ENCODE measurements at regions not wholly inside any gene's neighbourhood (a gene's known extent, or its start where the extent isn't known, plus 50 kb on each side); places are given as distances from the start of the nearest gene placed in this dataset.

- Histone ChIP-seq H3K4me1 (ENCODE audit: control insufficient read depth in 2 of 2, insufficient read depth in 2 of 2, low read length in 2 of 2) (no peaks in the 10 kb centered on the region), H3K27ac (ENCODE audit: low read length in 2 of 2) (no peak overlapping the region), H3K36me3 (replicated peaks in 1 of 2; ENCODE audit: control extremely low read depth in 1 of 2, control insufficient read depth in 1 of 2, extremely low read depth in 1 of 2, insufficient read depth in 2 of 2, low read length in 1 of 2) (no peaks in the 10 kb centered on the region), H3K9ac (ENCODE audit: low read length) (no peak overlapping the region), H3K27me3 (replicated peaks in 1 of 4; ENCODE audit: control extremely low read depth in 1 of 4, control insufficient read depth in 3 of 4, insufficient read depth in 4 of 4, low read length in 3 of 4) (no peaks in the 10 kb centered on the region), H3K79me2 (ENCODE audit: control insufficient read depth, insufficient read depth, low read length) (no peaks in the 10 kb centered on the region), H3K4me3 (ENCODE audit: control extremely low read depth in 1 of 5, extremely low read depth in 1 of 5, insufficient read depth in 1 of 5, low read depth in 2 of 5, low read length in 4 of 5) (no peak overlapping the region), H3K4me2 (replicated peaks; ENCODE audit: low read depth, low read length, poor library complexity, severe bottlenecking) (no peak overlapping the region), H2AFZ (ENCODE audit: insufficient read depth, low read depth, low read length, poor library complexity, severe bottlenecking) (no peak overlapping the region), H3K9me3 (ENCODE audit: control extremely low read depth in 1 of 3, control insufficient read depth in 2 of 3, insufficient read depth in 1 of 3, low read length in 2 of 3) (no peaks in the 10 kb centered on the region), H4K20me1 (ENCODE audit: control insufficient read depth, insufficient read depth, low read length, poor library complexity, severe bottlenecking) (no peaks in the 10 kb centered on the region)
- 94% methylated on average over 6 of the region's 18 CpGs for WGBS (ENCODE audit: insufficient coverage)
- TF ChIP-seq EZH2 (IDR thresholded peaks at IDR 0.05; ENCODE audit: borderline replicate concordance, insufficient read depth, low read depth, low read length, poor library complexity, severe bottlenecking) (no peak), CTCF (IDR thresholded peaks at IDR 0.05) (no peak)
- DNase-seq (no peak), ATAC-seq (ENCODE audit: low read depth) (no peak)
- CTCF ChIA-PET, result no interaction called here
- POLR2A ChIA-PET, result no interaction called here
- intact Hi-C loops (cut with micrococcal nuclease), result no loop called here
- H3K4me3 Mint-ChIP-seq, result no peak overlapping the region
- H3K9me3 Mint-ChIP-seq (ENCODE audit: insufficient read depth), result no peaks in the 10 kb centered on the region
- H3K4me1 Mint-ChIP-seq, result no peaks in the 10 kb centered on the region
- peaks cover 22% of the 10 kb centered on the region for H3K27me3 Mint-ChIP-seq
- no peak overlapping the region for H3K27ac Mint-ChIP-seq
These were observed 677.7 kb downstream of the TMEM121 start for GRCh38 chr14:106204063-106204462.

GRCh38 chr14:106207316-106207715 is 680.9 kb downstream of the TMEM121 start:
- Mint-ChIP-seq H3K4me1 (no peaks in the 10 kb centered on the region), H3K4me3 (no peak overlapping the region), H3K27ac (no peak overlapping the region), H3K9me3 (ENCODE audit: insufficient read depth) (no peaks in the 10 kb centered on the region), H3K27me3 (peaks cover 18% of the 10 kb centered on the region)
- Histone ChIP-seq H3K27ac (ENCODE audit: low read length in 2 of 2) (no peak overlapping the region), H3K9me3 (ENCODE audit: control extremely low read depth in 1 of 3, control insufficient read depth in 2 of 3, insufficient read depth in 1 of 3, low read length in 2 of 3) (no peaks in the 10 kb centered on the region), H3K9ac (ENCODE audit: low read length) (no peak overlapping the region), H2AFZ (ENCODE audit: insufficient read depth, low read depth, low read length, poor library complexity, severe bottlenecking) (no peak overlapping the region), H3K36me3 (replicated peaks in 1 of 2; ENCODE audit: control extremely low read depth in 1 of 2, control insufficient read depth in 1 of 2, extremely low read depth in 1 of 2, insufficient read depth in 2 of 2, low read length in 1 of 2) (no peaks in the 10 kb centered on the region), H3K4me3 (ENCODE audit: control extremely low read depth in 1 of 5, extremely low read depth in 1 of 5, insufficient read depth in 1 of 5, low read depth in 2 of 5, low read length in 4 of 5) (no peak overlapping the region), H4K20me1 (ENCODE audit: control insufficient read depth, insufficient read depth, low read length, poor library complexity, severe bottlenecking) (no peaks in the 10 kb centered on the region), H3K79me2 (ENCODE audit: control insufficient read depth, insufficient read depth, low read length) (no peaks in the 10 kb centered on the region), H3K4me2 (replicated peaks; ENCODE audit: low read depth, low read length, poor library complexity, severe bottlenecking) (no peak overlapping the region), H3K27me3 (replicated peaks in 1 of 4; ENCODE audit: control extremely low read depth in 1 of 4, control insufficient read depth in 3 of 4, insufficient read depth in 4 of 4, low read length in 3 of 4) (no peaks in the 10 kb centered on the region), H3K4me1 (ENCODE audit: control insufficient read depth in 2 of 2, insufficient read depth in 2 of 2, low read length in 2 of 2) (no peaks in the 10 kb centered on the region)
- TF ChIP-seq EZH2 (IDR thresholded peaks at IDR 0.05; ENCODE audit: borderline replicate concordance, insufficient read depth, low read depth, low read length, poor library complexity, severe bottlenecking), result no peak
- no peak for TF ChIP-seq CTCF (IDR thresholded peaks at IDR 0.05)
- WGBS (ENCODE audit: insufficient coverage), result no CpG with 5 or more reads among the region's 1 CpG
- intact Hi-C loops (cut with micrococcal nuclease), result no loop called here
- ATAC-seq (ENCODE audit: low read depth), result no peak
- ChIA-PET CTCF (no interaction called here), POLR2A (no interaction called here)
- DNase-seq, result no peak
